GM21737 (cell line): ENCODE measurements at regions not wholly inside any gene's neighbourhood (a gene's known extent, or its start where the extent isn't known, plus 50 kb on each side); places are given as distances from the start of the nearest gene placed in this dataset.
"Not testable (repeated sequence)": the region's sequence is repeated elsewhere in the genome, so short reads cannot be mapped to it uniquely, and the experiment has no call there.

Experiments
- ATAC-seq: cut with Tn5 transposase; IDR thresholded peaks from one replicate; pipeline ENCODE4 v1.9.1; 2021; ENCODE audit warnings: mild to moderate bottlenecking, moderate library complexity; ENCODE audit not compliant: unreplicated experiment

- ATAC-seq = no peak
Measured at GRCh38 chr4:53959343-53960120, 104.9 kb downstream of the CHIC2 start.

GRCh38 chr4:53956454-53956853 lies 108.0 kb downstream of the CHIC2 start:
- ATAC-seq = no peak

GRCh38 chr4:53956053-53956452 lies 108.4 kb downstream of the CHIC2 start:
- ATAC-seq = no peak

- no peak for ATAC-seq
Measured at GRCh38 chr4:53951414-53951813, 113.0 kb downstream of the CHIC2 start.

- ATAC-seq = no peak
Measured at GRCh38 chr4:53943345-53944085, 120.9 kb downstream of the CHIC2 start.

GRCh38 chr4:53942712-53943111 lies 121.7 kb downstream of the CHIC2 start:
- no peak for ATAC-seq

- ATAC-seq = no peak
Measured at GRCh38 chr4:53941331-53941730, 123.1 kb downstream of the CHIC2 start.

GRCh38 chr4:53939892-53940291 lies 124.5 kb downstream of the CHIC2 start:
- ATAC-seq = not testable (repeated sequence)

- ATAC-seq = no peak
Measured at GRCh38 chr4:53937918-53938317, 126.5 kb downstream of the CHIC2 start.

GRCh38 chr4:53937327-53937726 lies 127.1 kb downstream of the CHIC2 start:
- no peak for ATAC-seq

- no peak for ATAC-seq
Measured at GRCh38 chr4:53935780-53936179, 128.6 kb downstream of the CHIC2 start.

- ATAC-seq = no peak
Measured at GRCh38 chr4:53932796-53933610, 131.4 kb downstream of the CHIC2 start.

- no peak for ATAC-seq
Measured at GRCh38 chr4:53931461-53931961, 132.9 kb downstream of the CHIC2 start.

- no peak for ATAC-seq
Measured at GRCh38 chr4:53929955-53930798, 134.2 kb downstream of the CHIC2 start.

GRCh38 chr4:53929311-53929710 lies 135.1 kb downstream of the CHIC2 start:
- ATAC-seq = no peak

GRCh38 chr4:53928825-53929224 lies 135.6 kb downstream of the CHIC2 start:
- no peak for ATAC-seq

- ATAC-seq = no peak
Measured at GRCh38 chr4:53925050-53925605, 139.3 kb downstream of the CHIC2 start.

- no peak for ATAC-seq
Measured at GRCh38 chr4:53924333-53925049, 139.9 kb downstream of the CHIC2 start.

- no peak for ATAC-seq
Measured at GRCh38 chr4:53923921-53924320, 140.5 kb downstream of the CHIC2 start.
